ENCODE measurements at regions not wholly inside any gene's neighbourhood (a gene's known extent, or its start where the extent isn't known, plus 50 kb on each side); places are given as distances from the start of the nearest gene placed in this dataset.

DNA sequence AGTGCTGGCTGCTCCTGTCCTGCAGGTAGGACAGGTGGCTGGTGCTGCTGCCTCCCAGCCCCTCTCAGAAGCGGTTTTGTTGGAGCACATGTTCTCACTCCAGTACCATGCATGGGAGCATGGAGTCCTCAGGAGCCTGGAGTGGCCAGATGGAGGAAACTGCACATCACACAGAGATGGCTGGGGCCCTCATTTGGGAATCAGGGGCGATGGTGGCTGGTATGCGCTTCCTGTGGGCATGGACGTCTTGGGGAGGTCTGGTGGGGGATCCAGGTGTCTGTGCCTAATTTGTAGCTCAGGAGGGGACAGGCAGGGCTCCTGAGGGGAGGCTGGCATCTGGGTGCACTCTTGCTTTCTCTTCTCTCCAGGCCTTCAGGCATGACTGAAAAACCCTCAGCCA is 168.2 kb downstream of the KLF13 start:
- TF ChIP-seq, protein P1, sequence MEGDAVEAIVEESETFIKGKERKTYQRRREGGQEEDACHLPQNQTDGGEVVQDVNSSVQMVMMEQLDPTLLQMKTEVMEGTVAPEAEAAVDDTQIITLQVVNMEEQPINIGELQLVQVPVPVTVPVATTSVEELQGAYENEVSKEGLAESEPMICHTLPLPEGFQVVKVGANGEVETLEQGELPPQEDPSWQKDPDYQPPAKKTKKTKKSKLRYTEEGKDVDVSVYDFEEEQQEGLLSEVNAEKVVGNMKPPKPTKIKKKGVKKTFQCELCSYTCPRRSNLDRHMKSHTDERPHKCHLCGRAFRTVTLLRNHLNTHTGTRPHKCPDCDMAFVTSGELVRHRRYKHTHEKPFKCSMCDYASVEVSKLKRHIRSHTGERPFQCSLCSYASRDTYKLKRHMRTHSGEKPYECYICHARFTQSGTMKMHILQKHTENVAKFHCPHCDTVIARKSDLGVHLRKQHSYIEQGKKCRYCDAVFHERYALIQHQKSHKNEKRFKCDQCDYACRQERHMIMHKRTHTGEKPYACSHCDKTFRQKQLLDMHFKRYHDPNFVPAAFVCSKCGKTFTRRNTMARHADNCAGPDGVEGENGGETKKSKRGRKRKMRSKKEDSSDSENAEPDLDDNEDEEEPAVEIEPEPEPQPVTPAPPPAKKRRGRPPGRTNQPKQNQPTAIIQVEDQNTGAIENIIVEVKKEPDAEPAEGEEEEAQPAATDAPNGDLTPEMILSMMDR (IDR thresholded peaks at IDR 0.05; ENCODE audit: low read depth, low read length), result no peak

DNA sequence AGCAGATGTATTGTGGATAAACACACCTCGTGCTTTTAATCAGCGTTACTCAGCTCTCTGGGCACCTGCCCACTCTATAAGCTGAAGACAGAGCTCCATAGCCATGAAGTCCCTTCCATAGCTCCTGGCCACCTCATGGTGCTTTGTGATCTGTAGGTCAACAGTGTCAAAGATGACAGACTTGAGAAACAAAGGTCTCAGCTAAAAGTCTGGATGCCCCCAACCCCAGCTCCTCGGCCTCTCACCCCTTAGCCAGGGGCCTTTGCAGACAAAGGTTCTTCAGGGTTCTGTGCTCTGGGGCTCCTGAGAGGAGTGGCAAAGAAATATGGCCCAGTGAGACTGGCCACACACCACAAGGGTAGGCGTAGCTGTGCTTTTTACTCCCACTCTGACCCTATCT is 168.6 kb downstream of the KLF13 start:
- H3K4me3 ChIP-seq (ENCODE audit: low read depth, low read length), result no peak overlapping the region
- TF ChIP-seq, protein P1 (IDR thresholded peaks at IDR 0.05; ENCODE audit: low read depth, low read length), result no peak

More for the DNA sequence above, 168.2 kb downstream of the KLF13 start:
- no peak overlapping the region for H3K4me3 ChIP-seq (ENCODE audit: low read depth, low read length)

DNA sequence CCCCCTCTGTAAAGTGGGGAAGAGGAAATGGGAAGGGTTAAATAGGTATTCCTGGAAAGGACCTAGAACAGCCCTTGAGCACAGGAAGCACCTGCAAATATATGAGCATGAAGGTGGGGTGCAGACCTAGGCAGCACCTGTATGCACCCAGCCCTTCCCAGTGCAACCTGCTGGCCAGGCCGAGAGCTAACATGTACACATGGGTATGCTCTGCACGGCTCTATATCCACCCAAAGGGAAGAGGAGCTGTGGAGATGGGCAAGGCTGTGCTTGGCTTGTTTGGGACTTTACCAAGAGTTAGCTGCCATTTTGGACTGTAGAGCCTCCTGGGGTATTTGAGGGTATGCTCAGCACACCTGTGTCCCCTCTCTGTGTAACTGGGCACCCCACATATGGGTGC is 171.2 kb downstream of the KLF13 start:
- TF ChIP-seq, protein P1 (IDR thresholded peaks at IDR 0.05; ENCODE audit: low read depth, low read length), result no peak
- no peak overlapping the region for H3K4me3 ChIP-seq (ENCODE audit: low read depth, low read length)

DNA sequence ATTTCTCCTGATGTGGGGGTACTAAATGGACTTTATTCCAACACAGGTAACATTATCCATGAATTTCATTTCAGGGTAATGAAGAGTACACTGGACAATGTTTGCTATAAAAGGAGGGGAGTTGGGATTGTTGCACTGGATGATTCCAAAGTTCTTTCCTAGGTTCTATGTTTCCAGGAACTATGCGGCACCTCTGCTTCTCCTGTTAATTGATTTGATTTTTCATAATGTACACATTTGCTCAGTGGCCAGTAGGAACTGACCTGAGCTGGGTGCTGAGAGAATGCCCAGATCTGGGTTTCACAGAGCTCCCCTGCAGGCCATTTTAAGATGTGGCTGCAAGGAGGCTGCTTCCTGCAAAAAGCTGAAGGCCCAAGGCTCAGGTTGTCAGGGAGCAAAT is 171.7 kb downstream of the KLF13 start:
- TF ChIP-seq, protein P1 (IDR thresholded peaks at IDR 0.05; ENCODE audit: low read depth, low read length), result no peak
- no peak overlapping the region for H3K4me3 ChIP-seq (ENCODE audit: low read depth, low read length)

DNA sequence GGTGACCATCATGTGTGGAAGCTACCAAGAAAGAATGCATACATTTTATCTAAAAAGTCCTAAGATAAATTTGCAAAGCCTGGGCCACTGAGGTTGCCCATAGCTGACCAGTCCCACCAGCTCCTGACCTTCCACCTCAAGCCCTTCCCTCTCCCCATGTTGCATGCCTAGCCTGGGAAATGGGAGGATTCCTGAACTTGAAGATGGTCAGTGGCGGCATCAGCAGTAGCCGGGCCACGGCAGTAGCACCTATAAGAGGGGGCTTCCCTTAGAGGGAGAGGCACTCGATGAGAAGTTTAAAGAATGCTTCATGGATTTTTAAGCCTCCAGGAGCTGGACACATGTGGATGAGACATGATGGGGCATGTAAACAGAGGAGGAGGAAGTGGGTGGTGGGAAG is 172.1 kb downstream of the KLF13 start:
- TF ChIP-seq, protein P1 (IDR thresholded peaks at IDR 0.05; ENCODE audit: low read depth, low read length), result no peak
- H3K4me3 ChIP-seq (ENCODE audit: low read depth, low read length), result no peak overlapping the region

DNA sequence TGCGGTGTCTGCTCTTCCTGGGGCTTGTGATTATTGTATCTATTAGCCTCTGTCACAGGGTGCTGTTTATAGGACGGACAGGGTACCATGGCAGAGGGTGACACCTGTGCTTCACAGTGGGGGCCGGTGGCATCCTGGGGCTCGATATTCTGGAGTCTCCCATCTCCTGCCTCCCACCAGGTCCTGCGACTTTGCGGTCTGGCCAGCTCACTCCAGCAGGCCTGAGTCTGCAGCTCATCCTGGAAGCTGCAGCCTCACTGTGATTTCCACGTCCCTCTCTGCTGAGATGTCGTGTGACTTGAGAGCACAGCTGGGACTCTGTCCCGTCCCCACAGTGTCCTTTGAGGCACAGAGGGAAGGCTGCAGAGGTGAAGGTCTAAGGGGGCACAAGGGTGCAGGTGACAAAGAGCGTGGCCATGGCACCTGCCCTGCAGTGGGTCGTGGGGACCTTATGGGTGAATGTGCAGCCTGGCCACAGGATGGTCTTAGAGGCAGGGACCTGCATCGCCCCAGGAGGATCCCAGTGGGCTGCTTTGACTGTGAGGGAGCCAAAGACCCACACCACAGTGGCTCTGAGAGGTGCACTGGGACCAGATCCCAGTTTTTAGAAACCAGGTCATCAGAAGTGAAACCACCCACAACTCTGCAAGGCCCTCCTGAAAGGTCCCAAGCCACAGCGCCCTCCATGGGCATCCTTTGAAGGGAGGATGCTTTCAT is 172.8 kb downstream of the KLF13 start:
- TF ChIP-seq, protein P1 (IDR thresholded peaks at IDR 0.05; ENCODE audit: low read depth, low read length), result no peak
- H3K4me3 ChIP-seq (ENCODE audit: low read depth, low read length), result no peak overlapping the region

DNA sequence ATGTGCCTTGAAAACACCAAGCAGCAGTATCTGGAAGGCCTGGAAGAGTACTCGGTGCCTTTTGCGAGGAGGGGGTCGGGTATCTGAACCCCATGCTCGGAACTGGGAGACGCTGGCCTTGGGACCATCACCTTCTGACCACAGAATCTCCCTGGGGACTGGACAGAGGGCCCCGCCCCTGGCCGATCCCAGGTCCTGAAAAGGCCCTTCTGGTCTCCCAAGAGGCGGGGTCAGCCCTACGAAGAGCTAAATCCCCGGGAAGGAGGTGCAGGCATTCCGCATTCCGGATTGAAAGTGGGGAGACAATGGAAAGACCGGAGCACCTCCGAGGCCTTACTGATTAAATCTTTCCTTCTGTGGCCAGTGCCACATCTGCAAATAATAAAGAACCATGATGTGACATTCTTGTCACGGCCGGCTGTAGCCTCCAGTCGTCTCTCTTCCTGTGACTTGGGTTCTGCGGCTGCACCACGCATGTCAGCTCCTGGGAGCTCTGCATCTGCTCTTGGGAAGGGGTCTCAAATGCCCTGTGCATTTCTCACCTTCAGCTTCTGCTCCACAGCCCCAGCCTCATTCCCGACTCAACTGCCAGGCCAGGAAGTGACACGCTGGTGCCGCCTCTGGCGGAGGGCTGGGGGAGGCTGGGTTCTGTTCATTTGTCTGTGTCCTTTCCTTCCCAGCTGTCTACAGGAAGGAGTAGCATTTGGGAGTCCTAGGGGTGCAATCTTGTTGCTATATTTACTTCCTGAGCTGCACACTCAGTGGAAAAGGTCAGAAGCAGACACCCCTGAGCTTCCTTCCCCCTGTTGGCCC is 173.5 kb downstream of the KLF13 start:
- no peak overlapping the region for H3K4me3 ChIP-seq (ENCODE audit: low read depth, low read length)

More for the DNA sequence above, 173.5 kb downstream of the KLF13 start:
- TF ChIP-seq, protein P1 (IDR thresholded peaks at IDR 0.05; ENCODE audit: low read depth, low read length), result no peak
